Subcutaneous abdominal adipose tissue (tissue), 5 donors: ENCODE measurements at regions not wholly inside any gene's neighbourhood (a gene's known extent, or its start where the extent isn't known, plus 50 kb on each side); places are given as distances from the start of the nearest gene placed in this dataset.

Source experiments
- H3K27ac ChIP-seq: one replicate; pipeline ENCODE4 v1.7.0; 2013; ENCODE audit warnings: low read depth, mild to moderate bottlenecking, inconsistent platforms, low read length, moderate library complexity
- H3K27me3 ChIP-seq, 5 donors: one replicate each; pipeline ENCODE4 v1.7.0; 2013; ENCODE audit warnings: low read length in 5 of 5, inconsistent platforms in 1 of 5; ENCODE audit not compliant: control insufficient read depth in 5 of 5, insufficient read depth in 4 of 5
- H3K36me3 ChIP-seq, 5 donors: one replicate each; pipeline ENCODE4 v1.7.0; 2013; ENCODE audit warnings: low read length in 5 of 5; ENCODE audit not compliant: control insufficient read depth in 5 of 5, insufficient read depth in 5 of 5
- H3K4me1 ChIP-seq, 5 donors: one replicate each; pipeline ENCODE4 v1.7.0; 2013; ENCODE audit warnings: low read length in 5 of 5, mild to moderate bottlenecking in 3 of 5, moderate library complexity in 1 of 5; ENCODE audit not compliant: control insufficient read depth in 5 of 5, insufficient read depth in 5 of 5
- H3K4me3 ChIP-seq, 5 donors: one replicate each; pipeline ENCODE4 v1.7.0; 2013; ENCODE audit warnings: low read length in 5 of 5, low read depth in 1 of 5
- H3K9ac ChIP-seq, 5 donors: one replicate each; pipeline ENCODE4 v1.7.0; 2013; ENCODE audit warnings: low read length in 5 of 5, mild to moderate bottlenecking in 4 of 5, moderate library complexity in 3 of 5
- H3K9me3 ChIP-seq, 5 donors: one replicate each; pipeline ENCODE4 v1.7.0; 2013; ENCODE audit warnings: low read length in 5 of 5; ENCODE audit not compliant: control insufficient read depth in 5 of 5
- donor health status: healthy.
- donor health status: healthy.
- donor health status: healthy.
- donor health status: healthy.
- donor health status: healthy.

DNA sequence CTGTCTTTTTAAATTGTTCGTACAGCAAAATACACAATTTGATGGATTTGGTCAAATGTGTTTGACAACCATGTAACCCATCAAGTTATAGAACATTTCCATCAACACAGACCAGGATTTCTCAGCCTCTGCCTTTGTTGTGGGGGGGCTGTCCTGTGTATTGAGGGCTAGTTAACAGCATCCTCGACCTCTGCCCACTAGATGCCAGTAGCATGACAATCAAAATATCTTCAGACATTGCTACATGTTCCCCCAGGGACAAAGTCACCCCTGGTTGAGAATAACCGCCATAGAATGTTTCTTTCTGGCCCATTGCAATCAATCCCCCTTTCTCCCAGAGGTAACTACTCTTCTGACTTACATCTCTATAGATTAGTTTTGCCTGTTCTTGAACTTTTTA lies 310.1 kb upstream of the RGMA start:
- Histone ChIP-seq H3K36me3 (no peaks in the 10 kb centered on the region), H3K4me3 (no peak overlapping the region), H3K4me1 (no peaks in the 10 kb centered on the region)

DNA sequence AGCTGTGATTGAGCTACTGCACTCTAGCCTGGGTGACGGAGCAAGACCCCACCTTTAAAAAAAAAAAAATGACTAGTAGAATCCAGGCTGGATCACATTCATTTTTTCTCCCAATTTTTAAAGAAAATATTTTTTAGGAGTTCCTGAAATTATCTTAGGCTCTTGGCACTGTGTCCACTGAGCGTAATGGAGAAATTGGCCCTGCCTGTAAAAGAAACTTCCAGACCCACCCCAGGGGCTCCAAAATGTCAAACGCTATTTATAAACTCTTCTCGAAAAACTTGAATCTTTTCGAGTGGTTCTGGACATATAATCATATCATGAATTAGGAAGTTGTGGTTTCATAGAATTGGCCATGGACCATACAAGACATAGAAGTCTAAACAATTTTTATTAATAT lies 300.2 kb upstream of the RGMA start:
- no peaks in the 10 kb centered on the region for H3K9me3 ChIP-seq
- H3K4me1 ChIP-seq: no peaks in the 10 kb centered on the region
- H3K27ac ChIP-seq: no peak overlapping the region
- no peak overlapping the region for H3K9ac ChIP-seq
- H3K27me3 ChIP-seq: no peaks in the 10 kb centered on the region
- H3K4me3 ChIP-seq: no peak overlapping the region
- H3K36me3 ChIP-seq: no peaks in the 10 kb centered on the region

More for the DNA sequence above, 310.1 kb upstream of the RGMA start:
- Histone ChIP-seq H3K9ac (no peak overlapping the region), H3K9me3 (no peaks in the 10 kb centered on the region), H3K27ac (no peak overlapping the region), H3K27me3 (no peaks in the 10 kb centered on the region)

- no peaks in the 10 kb centered on the region for H3K4me1 ChIP-seq
- peaks cover 0 to 4% (median 0%) of the 10 kb centered on the region in 5 donors for H3K27me3 ChIP-seq
- no peak overlapping the region for H3K27ac ChIP-seq
- no peak overlapping the region for H3K9ac ChIP-seq
- H3K36me3 ChIP-seq: no peaks in the 10 kb centered on the region
- no peaks in the 10 kb centered on the region for H3K9me3 ChIP-seq
- H3K4me3 ChIP-seq: no peak overlapping the region
These were observed 295.9 kb upstream of the RGMA start for GRCh38 chr15:93384886-93385285.

GRCh38 chr15:93382200-93382820 lies 293.3 kb upstream of the RGMA start:
- Histone ChIP-seq H3K4me1 (no peaks in the 10 kb centered on the region), H3K4me3 (no peak overlapping the region), H3K27me3 (peaks cover 0 to 4% (median 0%) of the 10 kb centered on the region in 5 donors), H3K27ac (no peak overlapping the region), H3K36me3 (no peaks in the 10 kb centered on the region), H3K9me3 (no peaks in the 10 kb centered on the region), H3K9ac (no peak overlapping the region)

GRCh38 chr15:93378558-93378957 lies 289.5 kb upstream of the RGMA start:
- Histone ChIP-seq H3K9ac (no peak overlapping the region), H3K27me3 (peaks cover 0 to 4% (median 0%) of the 10 kb centered on the region in 5 donors), H3K4me1 (no peaks in the 10 kb centered on the region), H3K9me3 (no peaks in the 10 kb centered on the region), H3K4me3 (no peak overlapping the region), H3K36me3 (no peaks in the 10 kb centered on the region), H3K27ac (no peak overlapping the region)

GRCh38 chr15:93372865-93373223 lies 283.8 kb upstream of the RGMA start:
- no peak overlapping the region for H3K9ac ChIP-seq
- H3K4me1 ChIP-seq: no peaks in the 10 kb centered on the region
- no peak overlapping the region for H3K4me3 ChIP-seq
- H3K36me3 ChIP-seq: no peaks in the 10 kb centered on the region
- no peak overlapping the region for H3K27ac ChIP-seq
- H3K9me3 ChIP-seq: no peaks in the 10 kb centered on the region
- peaks cover 0 to 3% (median 0%) of the 10 kb centered on the region in 5 donors for H3K27me3 ChIP-seq

DNA sequence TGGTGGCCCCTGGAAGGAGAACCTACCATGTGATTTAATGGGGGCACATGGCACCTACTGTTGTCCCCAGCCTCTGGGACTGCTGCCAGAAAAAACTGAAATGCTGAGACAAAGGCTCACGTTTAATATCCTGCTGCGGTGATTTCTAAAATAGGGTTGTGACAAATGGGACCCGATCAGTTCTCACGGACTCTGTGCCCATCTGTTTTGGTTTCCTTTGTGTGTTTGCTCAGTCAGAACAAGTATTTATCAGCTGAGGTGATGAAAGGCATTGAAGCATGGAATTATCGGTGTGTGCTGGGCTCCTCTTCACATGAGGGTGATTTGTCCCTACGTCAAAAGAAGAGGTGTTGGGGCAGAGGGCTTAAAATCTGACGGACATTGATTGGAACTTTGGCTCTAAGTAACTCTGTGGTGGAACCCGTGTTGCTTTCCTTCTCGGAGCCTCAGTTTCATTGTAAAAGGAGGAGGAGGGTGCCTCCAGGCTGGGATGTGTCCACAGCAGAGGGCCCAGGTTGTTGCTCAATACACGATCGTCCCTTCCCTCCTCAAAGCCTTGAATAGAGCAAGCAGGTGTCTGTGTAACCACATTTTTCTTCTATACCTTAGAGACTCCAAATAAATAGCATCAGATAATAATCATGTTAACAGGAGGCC lies 283.3 kb upstream of the RGMA start:
- H3K4me1 ChIP-seq: no peaks in the 10 kb centered on the region
- no peak overlapping the region for H3K9ac ChIP-seq
- H3K4me3 ChIP-seq: no peak overlapping the region
- no peak overlapping the region for H3K27ac ChIP-seq
- H3K36me3 ChIP-seq: no peaks in the 10 kb centered on the region
- peaks cover 0 to 3% (median 0%) of the 10 kb centered on the region in 5 donors for H3K27me3 ChIP-seq
- no peaks in the 10 kb centered on the region for H3K9me3 ChIP-seq

GRCh38 chr15:93366387-93367100 lies 277.5 kb upstream of the RGMA start:
- no peak overlapping the region for H3K4me3 ChIP-seq
- H3K9me3 ChIP-seq: no peaks in the 10 kb centered on the region
- H3K27ac ChIP-seq: no peak overlapping the region
- H3K36me3 ChIP-seq: no peaks in the 10 kb centered on the region
- H3K4me1 ChIP-seq: no peaks in the 10 kb centered on the region
- peaks cover 0 to 5% (median 0%) of the 10 kb centered on the region in 5 donors for H3K27me3 ChIP-seq
- no peak overlapping the region for H3K9ac ChIP-seq

GRCh38 chr15:93362821-93363220 lies 273.8 kb upstream of the RGMA start:
- H3K36me3 ChIP-seq: no peaks in the 10 kb centered on the region
- H3K9me3 ChIP-seq: no peaks in the 10 kb centered on the region
- no peak overlapping the region for H3K4me3 ChIP-seq
- peaks cover 0 to 5% (median 0%) of the 10 kb centered on the region in 5 donors for H3K27me3 ChIP-seq
- no peak overlapping the region for H3K27ac ChIP-seq
- H3K4me1 ChIP-seq: no peaks in the 10 kb centered on the region
- no peak overlapping the region for H3K9ac ChIP-seq

- no peak overlapping the region for H3K27ac ChIP-seq
- no peaks in the 10 kb centered on the region for H3K4me1 ChIP-seq
- no peak overlapping the region for H3K9ac ChIP-seq
- H3K36me3 ChIP-seq: no peaks in the 10 kb centered on the region
- peaks cover 0 to 5% (median 0%) of the 10 kb centered on the region in 5 donors for H3K27me3 ChIP-seq
- H3K4me3 ChIP-seq: no peak overlapping the region
- H3K9me3 ChIP-seq: no peaks in the 10 kb centered on the region
These were observed 273.2 kb upstream of the RGMA start for GRCh38 chr15:93362203-93362602.
